ENCODE measurements at regions not wholly inside any gene's neighbourhood (a gene's known extent, or its start where the extent isn't known, plus 50 kb on each side); places are given as distances from the start of the nearest gene placed in this dataset.

GRCh38 chr9:36748322-36748899 lies 175.7 kb downstream of the MELK start:
- no peak for TF ChIP-seq CTCF (IDR thresholded peaks at IDR 0.05; ENCODE audit: control extremely low read depth in 1 of 3, insufficient read depth in 1 of 3, low read depth in 1 of 3, low read length in 3 of 3)
- TF ChIP-seq CEBPB (IDR thresholded peaks at IDR 0.05; ENCODE audit: low read depth, low read length): no peak
- TF ChIP-seq TEAD4 (IDR thresholded peaks at IDR 0.05; ENCODE audit: low read depth, low read length): peak; percentile 37; the same call in 1 of the 2 replicates
- no peak for TF ChIP-seq JUN (IDR thresholded peaks at IDR 0.05; ENCODE audit: low read depth, low read length)

Measured in H1 (cell line).